Endothelial cell of umbilical vein (primary cell): ENCODE measurements at regions not wholly inside any gene's neighbourhood (a gene's known extent, or its start where the extent isn't known, plus 50 kb on each side); places are given as distances from the start of the nearest gene placed in this dataset.

ENCODE experiments used
- BruUV-seq: library from RNA; stranded (reverse); fragments of 400-500 nt; replicated peaks from 2 replicates; lab custom pipeline; 2021; lab: Mats Ljungman, UMichigan
- CTCF ChIA-PET: fragments of 300-600, 350-600 bp; sonication (Branson Sonifier 250); formaldehyde crosslinking; loops from one replicate; lab custom pipeline; 2021; ENCODE audit warnings: antibody characterized with exemption, inconsistent platforms; lab: Charles Lee
- POLR2A ChIA-PET: fragments of 300-600, 350-600 bp; sonication (Branson Sonifier 250); formaldehyde crosslinking; loops from one replicate; lab custom pipeline; 2021; ENCODE audit warnings: antibody characterized with exemption, inconsistent platforms; lab: Charles Lee
- DNase-seq: peaks from one replicate; pipeline ENCODE4 v3.0.0-alpha.2; 2011; ENCODE audit warnings: low read depth, low spot score
- FAIRE-seq: peaks from 2 replicates; lab custom pipeline; 2011; peaks lifted over from hg19 to GRCh38; lab: Jason Lieb, UNC
- H2AFZ ChIP-seq: 2 replicates; pipeline ENCODE4 v1.6.0; 2012; ENCODE audit warnings: low read depth, low read length, control low read depth, inconsistent platforms
- H3K27ac ChIP-seq: 2 replicates; pipeline ENCODE4 v1.5.1; 2011; ENCODE audit warnings: low read depth, mild to moderate bottlenecking, control low read depth, low read length, moderate library complexity; ENCODE audit not compliant: insufficient read depth
- H3K27me3 ChIP-seq, 2 experiments: 2 replicates each; pipeline versions ENCODE4 v1.6.0 to v1.6.1; 2011; ENCODE audit warnings: low read length in 2 of 2, mixed read lengths in 1 of 2; ENCODE audit not compliant: control insufficient read depth in 2 of 2, insufficient read depth in 2 of 2
- H3K36me3 ChIP-seq, 2 experiments: 2 replicates in 1 of 2; 3 replicates in 1 of 2; pipeline ENCODE4 v1.5.1; 2011; ENCODE audit warnings: low read length in 2 of 2, mild to moderate bottlenecking in 1 of 2, moderate library complexity in 1 of 2; ENCODE audit not compliant: control insufficient read depth in 2 of 2, insufficient read depth in 2 of 2; ENCODE audit errors: extremely low read depth in 1 of 2
- H3K4me1 ChIP-seq: 3 replicates; pipeline ENCODE4 v1.5.1; 2011; ENCODE audit warnings: mild to moderate bottlenecking, low read length; ENCODE audit not compliant: control insufficient read depth, insufficient read depth; ENCODE audit errors: extremely low read depth
- H3K4me2 ChIP-seq: 2 replicates; pipeline ENCODE4 v1.6.1; 2011; ENCODE audit warnings: low read length, control low read depth, mixed read lengths; ENCODE audit not compliant: insufficient read depth
- H3K4me3 ChIP-seq, 3 experiments: fragments of 200-600 bp in 1 of 3; sonication (generic), shearing (Covaris generic) in 1 of 3; replicated peaks in 1 of 3; 2 replicates each; pipeline ENCODE4 v1.5.1; 2011 to 2016; ENCODE audit warnings: control low read depth in 3 of 3, low read length in 3 of 3, mild to moderate bottlenecking in 2 of 3, inconsistent platforms in 1 of 3, low read depth in 1 of 3, moderate library complexity in 1 of 3; ENCODE audit not compliant: insufficient read depth in 1 of 3
- H3K79me2 ChIP-seq: 2 replicates; pipeline ENCODE4 v1.6.0; 2012; ENCODE audit warnings: low read length, inconsistent platforms; ENCODE audit not compliant: control insufficient read depth, insufficient read depth
- H3K9ac ChIP-seq: replicated peaks from 2 replicates; pipeline ENCODE3; 2011; ENCODE audit warnings: low read length, control low read depth; ENCODE audit not compliant: insufficient read depth; ENCODE audit errors: extremely low read depth
- H3K9me1 ChIP-seq: replicated peaks from 3 replicates; pipeline ENCODE4 v1.6.0; 2011; ENCODE audit warnings: mild to moderate bottlenecking, low read length; ENCODE audit not compliant: control insufficient read depth, insufficient read depth; ENCODE audit errors: extremely low read depth
- H3K9me3 ChIP-seq: replicated peaks from 2 replicates; pipeline ENCODE4 v1.5.1; 2012; ENCODE audit warnings: low read length, inconsistent platforms; ENCODE audit not compliant: control insufficient read depth, insufficient read depth
- H4K20me1 ChIP-seq: replicated peaks from 2 replicates; pipeline ENCODE3; 2011; ENCODE audit warnings: mild to moderate bottlenecking, low read length; ENCODE audit not compliant: control insufficient read depth, insufficient read depth; ENCODE audit errors: extremely low read depth
- CTCF ChIP-seq, 2 donors: IDR thresholded peaks; 1 replicate in 1 of 2; 2 replicates in 1 of 2; pipeline ENCODE4 v1.5.1; 2011; ENCODE audit warnings: low read length in 2 of 2, mild to moderate bottlenecking in 2 of 2, moderate library complexity in 2 of 2, control low read depth in 1 of 2, inconsistent platforms in 1 of 2, low read depth in 1 of 2; ENCODE audit not compliant: insufficient read depth in 1 of 2; ENCODE audit errors: extremely low read depth in 1 of 2
- EZH2 ChIP-seq: IDR thresholded peaks from 2 replicates; pipeline ENCODE4 v1.6.1; 2012; ENCODE audit warnings: borderline replicate concordance, low read depth, mild to moderate bottlenecking, moderate library complexity, low read length, inconsistent platforms; ENCODE audit not compliant: severe bottlenecking
- FOS ChIP-seq: IDR thresholded peaks from 2 replicates; pipeline ENCODE4 v1.6.1; 2011; ENCODE audit warnings: mild to moderate bottlenecking, low read length, moderate library complexity, borderline replicate concordance; ENCODE audit not compliant: insufficient read depth
- MYC ChIP-seq: IDR thresholded peaks from one replicate; pipeline ENCODE4 v1.6.1; 2011; ENCODE audit warnings: mild to moderate bottlenecking, low read depth, low read length
- POLR2A ChIP-seq: IDR thresholded peaks from 2 replicates; pipeline ENCODE4 v1.6.1; 2012; ENCODE audit warnings: low read depth, mild to moderate bottlenecking, control low read depth, low read length
- dilution Hi-C: fragments of 300-500 bp; cut with MboI; formaldehyde crosslinking; loops from one replicate; pipeline ENCODE4 v1.15.0; 2019; ENCODE audit warnings: low sequenced_read_pairs; ENCODE audit not compliant: extremely low pct_ligation_motif_present
- intact Hi-C: fragments of 100-400 bp; cut with micrococcal nuclease; formaldehyde crosslinking; loops from one replicate; pipeline ENCODE4 v1.10.0; 2022

GRCh38 chr12:23204933-23205778 lies 580.2 kb downstream of the ETNK1 start:
- FAIRE-seq (peak; percentile 87), DNase-seq (peak; percentile 65)
- no peaks in the 10 kb centered on the region for H4K20me1 ChIP-seq
- CTCF ChIA-PET = interaction anchor here (1.7 to 4.1 kb wide), 5 partner anchors 10 to 1574 kb away, joined by 3 to 22 read pairs (median 8); no protein-coding TSS in a partner anchor
- no peak overlapping the region for H3K9ac ChIP-seq
- no peak overlapping the region for H3K4me2 ChIP-seq
- BruUV-seq = no TSS peak
- no peak overlapping the region for H2AFZ ChIP-seq
- no peaks in the 10 kb centered on the region for H3K9me3 ChIP-seq
- intact Hi-C loops (loop anchor here (1.0 to 10.0 kb wide), 7 partner anchors 157 to 1576 kb away; no protein-coding TSS in a partner anchor), dilution Hi-C loops (no loop called here)
- H3K36me3 ChIP-seq = no peaks in the 10 kb centered on the region
- TF ChIP-seq CTCF (IDR thresholded peaks at IDR 0.05; ENCODE audit: extremely low read depth in 1 of 2, insufficient read depth in 1 of 2, low read depth in 1 of 2, low read length in 2 of 2) (peak; percentile 67 to 74), MYC (no peak)
- POLR2A ChIA-PET = no interaction called here
- no peaks in the 10 kb centered on the region for H3K79me2 ChIP-seq
- no peaks in the 10 kb centered on the region for H3K9me1 ChIP-seq
- no peak overlapping the region for H3K27ac ChIP-seq
- H3K27me3 ChIP-seq = peaks cover 0 to 3% of the 10 kb centered on the region in 2 experiments
- H3K4me1 ChIP-seq = no peaks in the 10 kb centered on the region
- no peak overlapping the region for H3K4me3 ChIP-seq

- no peaks in the 10 kb centered on the region for H3K36me3 ChIP-seq
- H3K27ac ChIP-seq = no peak overlapping the region
- H3K79me2 ChIP-seq = no peaks in the 10 kb centered on the region
- TF ChIP-seq FOS (no peak), EZH2 (no peak), POLR2A (no peak)
- H2AFZ ChIP-seq = no peak overlapping the region
- no peaks in the 10 kb centered on the region for H3K27me3 ChIP-seq
- dilution Hi-C loops (no loop called here), intact Hi-C loops (loop anchor here (5.0 to 10.0 kb wide), 4 partner anchors 153 to 1385 kb away; no protein-coding TSS in a partner anchor)
- no peak overlapping the region for H3K4me3 ChIP-seq
- H3K9me3 ChIP-seq = no peaks in the 10 kb centered on the region
- H3K4me2 ChIP-seq = no peak overlapping the region
- H3K4me1 ChIP-seq = no peaks in the 10 kb centered on the region
- FAIRE-seq (no peak), DNase-seq (no peak)
- no peak overlapping the region for H3K9ac ChIP-seq
- ChIA-PET POLR2A (no interaction called here), CTCF (no interaction called here)
- BruUV-seq = no TSS peak
- H4K20me1 ChIP-seq = no peaks in the 10 kb centered on the region
- no peaks in the 10 kb centered on the region for H3K9me1 ChIP-seq
These were observed 584.8 kb downstream of the ETNK1 start for GRCh38 chr12:23209793-23210192.
